Heart right ventricle (tissue), 16 donors: ENCODE measurements at regions not wholly inside any gene's neighbourhood (a gene's known extent, or its start where the extent isn't known, plus 50 kb on each side); places are given as distances from the start of the nearest gene placed in this dataset.

Experiments used
- ATAC-seq, 8 donors: fragments of 200-7000 bp; cut with Tn5 transposase; one replicate each; pipeline ENCODE4 v1.9.1; 2020; ENCODE audit warnings: mild to moderate bottlenecking in 8 of 8, moderate library complexity in 8 of 8, moderate number of reproducible peaks in 1 of 8
- DNase-seq, 2 donors: peaks; one replicate each; pipeline ENCODE4 v3.0.0-alpha.2; 2020
- H3K27ac ChIP-seq, 10 donors: fragments of 200-600 bp; sonication (generic) in 2 of 10; one replicate each; pipeline versions ENCODE4 v1.5.0 to v1.8.0; 2020 to 2022; ENCODE audit warnings: mild to moderate bottlenecking in 3 of 10
- H3K27me3 ChIP-seq, 7 donors: fragments of 200-600 bp; one replicate each; pipeline ENCODE4 v1.8.0; 2021 to 2022; ENCODE audit warnings: mild to moderate bottlenecking in 2 of 7
- H3K36me3 ChIP-seq, 9 donors: fragments of 200-600 bp; sonication (generic) in 1 of 9; one replicate each; pipeline versions ENCODE4 v1.5.0 to v1.8.0; 2020 to 2022; ENCODE audit warnings: mild to moderate bottlenecking in 2 of 9
- H3K4me1 ChIP-seq, 9 donors: fragments of 200-600 bp; sonication (generic) in 1 of 9; one replicate each; pipeline versions ENCODE4 v1.5.0 to v1.8.0; 2020 to 2022; ENCODE audit warnings: mild to moderate bottlenecking in 4 of 9
- H3K4me3 ChIP-seq, 10 donors: fragments of 200-600 bp; sonication (generic) in 2 of 10; one replicate each; pipeline versions ENCODE4 v1.5.0 to v1.8.0; 2020 to 2022; ENCODE audit warnings: mild to moderate bottlenecking in 7 of 10, moderate library complexity in 2 of 10
- H3K9me3 ChIP-seq, 11 donors: fragments of 200-600 bp in 10 of 11; sonication (generic) in 2 of 11; one replicate each; pipeline versions ENCODE4 v1.5.0 to v1.8.0; 2013 to 2022; ENCODE audit warnings: mild to moderate bottlenecking in 2 of 11, control low read depth in 1 of 11, moderate library complexity in 1 of 11
- CTCF ChIP-seq, 9 donors: fragments of 200-600 bp; sonication (generic) in 2 of 9; IDR thresholded peaks; one replicate each; pipeline versions ENCODE4 v1.5.0 to v1.8.0; 2021 to 2022; ENCODE audit warnings: antibody characterized with exemption in 9 of 9, mild to moderate bottlenecking in 5 of 9, moderate library complexity in 1 of 9
- WGBS, 2 donors: extraction: QIAGEN DNeasy Blood & Tissue Kit; methylation state at CpG; one replicate each; pipeline ENCODE4 v1.1.7; 2013; ENCODE audit warnings: inconsistent platforms in 1 of 2; 5-methylcytosine and 5-hydroxymethylcytosine counted together
- intact Hi-C, 10 donors: fragments of 100-400 bp; cut with DNase I; formaldehyde crosslinking; loops; one replicate each; pipeline versions ENCODE4 v1.11.1 to v1.14.2; 2022
- donor health status: Arrhythmogenic right ventricular cardiomyopathy.
- donor health status: ischemic (EF 13 %, LVEDD 7.1; RV severe dilation, severe dysfunction).
- donor health status: healthy with polysubstance abuse.
- donor health status: DM: no; HTN: yes; CAD: no.
- donor health status: DM: no; HTN: no; CAD: no.
- donor health status: ischemic (EF 25% LVEDD 6.9; RV normal size, moderate dysfunction).
- donor health status: ischemic (EF 25% LVEDD 5.7; RV mildly dilated, moderate dysfunction).
- donor health status: healthy.
- donor health status: DM: yes; HTN: yes; CAD: no.
- donor health status: Ischemic cardiomyopathy.
- donor health status: ischemic (EF 35%, LVEDD 5.7; RV mildly dilated, moderate dysfunction).
- donor health status: nonischemic (EF 11% LVEDD 7.7; RV severe dilation, severe dysfunction).
- donor health status: DM: yes; HTN: yes; CAD: no.
- donor health status: PGD.
- donor health status: ischemic (EF 29% LVEDD 5.4; RV normal size, mild dysfunction).
- donor health status: nonischemic (EF 23%, LVEDD 6.1; RV moderate dilation, normal function).

- Histone ChIP-seq H3K4me3 (no peak overlapping the region), H3K27me3 (peaks cover 0 to 1% (median 0%) of the 10 kb centered on the region in 7 donors), H3K36me3 (no peaks in the 10 kb centered on the region), H3K27ac (no peak overlapping the region), H3K4me1 (no peaks in the 10 kb centered on the region), H3K9me3 (no peaks in the 10 kb centered on the region)
- ATAC-seq (no peak), DNase-seq (no peak)
- TF ChIP-seq CTCF (IDR thresholded peaks at IDR 0.05) = no peak
- WGBS, 2 donors = 61% methylated on average over 2 of the region's 2 CpGs
- intact Hi-C loops = no loop called here
These were observed 650.7 kb downstream of the FAM181B start for GRCh38 chr11:82082976-82083375.

DNA sequence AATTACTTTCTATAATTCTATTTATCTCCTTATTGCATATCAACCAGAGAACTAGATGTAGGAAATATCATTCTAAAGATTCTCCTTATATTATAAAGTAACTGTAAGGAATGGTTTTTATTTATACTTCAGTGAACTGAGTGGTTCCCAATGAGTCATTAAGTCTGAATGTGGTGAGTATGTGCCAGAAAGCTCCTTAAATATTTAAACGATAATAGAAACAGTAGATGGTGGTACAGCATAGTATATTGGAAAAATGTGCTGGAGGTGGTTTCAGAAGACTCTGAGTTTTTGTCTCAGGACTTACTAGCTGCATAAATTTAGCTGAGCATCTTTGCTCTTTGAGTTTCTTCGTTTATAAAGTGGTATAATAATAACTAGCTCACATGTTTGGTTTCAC is 653.5 kb downstream of the FAM181B start:
- Histone ChIP-seq H3K4me1 (no peaks in the 10 kb centered on the region), H3K9me3 (no peaks in the 10 kb centered on the region), H3K36me3 (no peaks in the 10 kb centered on the region), H3K27ac (no peak overlapping the region), H3K4me3 (no peak overlapping the region), H3K27me3 (peaks cover 0 to 2% (median 0%) of the 10 kb centered on the region in 7 donors)
- intact Hi-C loops = no loop called here
- WGBS, 2 donors = 71 to 74% methylated on average over 2 of the region's 2 CpGs
- ATAC-seq (no peak), DNase-seq (no peak)
- TF ChIP-seq CTCF (IDR thresholded peaks at IDR 0.05) = no peak

DNA sequence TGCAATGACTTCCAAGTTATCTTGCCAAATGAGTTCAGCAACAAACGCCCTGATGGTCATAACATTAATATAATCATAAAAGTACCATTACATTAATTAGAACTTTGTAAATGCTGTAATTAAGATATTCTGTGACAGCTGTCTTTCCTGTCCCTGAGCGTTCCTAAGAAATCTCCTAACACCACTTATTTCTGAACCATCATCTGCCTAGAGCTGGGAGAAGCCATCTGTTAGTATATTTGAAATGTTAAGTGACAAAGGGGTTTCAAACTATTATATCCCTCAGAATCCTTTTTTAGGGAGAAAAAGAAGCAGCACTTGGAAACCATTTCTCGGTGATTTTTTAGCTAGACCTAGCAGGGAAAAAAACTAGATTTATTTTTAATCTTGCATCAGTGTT is 657.5 kb downstream of the FAM181B start:
- Histone ChIP-seq H3K36me3 (no peaks in the 10 kb centered on the region), H3K9me3 (no peaks in the 10 kb centered on the region), H3K4me1 (no peaks in the 10 kb centered on the region), H3K4me3 (no peak overlapping the region), H3K27ac (no peak overlapping the region), H3K27me3 (peaks cover 0 to 2% (median 0%) of the 10 kb centered on the region in 7 donors)
- intact Hi-C loops = no loop called here
- WGBS, 2 donors = 66 to 69% methylated on average over 3 of the region's 3 CpGs
- no peak for TF ChIP-seq CTCF (IDR thresholded peaks at IDR 0.05)
- ATAC-seq (no peak), DNase-seq (no peak)

- H3K9me3 ChIP-seq = peaks cover 0 to 4% (median 0%) of the 10 kb centered on the region in 11 donors
- WGBS, 2 donors = 91 to 92% methylated on average over 3 of the region's 3 CpGs
- intact Hi-C loops = no loop called here
These were observed 674.2 kb downstream of the FAM181B start for GRCh38 chr11:82059505-82059904.

More at GRCh38 chr11:82059505-82059904, 674.2 kb downstream of the FAM181B start:
- Histone ChIP-seq H3K36me3 (no peaks in the 10 kb centered on the region), H3K27ac (no peak overlapping the region), H3K4me1 (no peaks in the 10 kb centered on the region), H3K27me3 (no peaks in the 10 kb centered on the region), H3K4me3 (no peak overlapping the region)
- DNase-seq = no peak
- no peak for ATAC-seq
- TF ChIP-seq CTCF (IDR thresholded peaks at IDR 0.05) = no peak
